CD14-positive monocyte (primary cell): ENCODE measurements at regions not wholly inside any gene's neighbourhood (a gene's known extent, or its start where the extent isn't known, plus 50 kb on each side); places are given as distances from the start of the nearest gene placed in this dataset.
"Not testable (repeated sequence)": the region's sequence is repeated elsewhere in the genome, so short reads cannot be mapped to it uniquely, and the experiment has no call there.

Experiments used
- DNase-seq, 3 donors: peaks; one replicate each; pipeline ENCODE4 v3.0.0-alpha.2; 2011 to 2022
- H2AFZ ChIP-seq: 2 replicates; pipeline ENCODE4 v1.6.0; 2012; ENCODE audit warnings: mild to moderate bottlenecking, low read depth, low read length, inconsistent platforms; ENCODE audit not compliant: insufficient read depth, poor library complexity, severe bottlenecking
- H3K27ac ChIP-seq, 2 donors: 1 replicate in 1 of 2; 2 replicates in 1 of 2; pipeline ENCODE4 v1.5.1; 2012 to 2013; ENCODE audit warnings: low read length in 2 of 2, control low read depth in 1 of 2, inconsistent platforms in 1 of 2, low read depth in 1 of 2, mild to moderate bottlenecking in 1 of 2
- H3K27me3 ChIP-seq, 2 donors: one replicate each; pipeline versions ENCODE4 v1.6.0 to v1.6.1; 2011 to 2013; ENCODE audit warnings: low read length in 2 of 2; ENCODE audit not compliant: control insufficient read depth in 2 of 2, insufficient read depth in 2 of 2
- H3K36me3 ChIP-seq, 2 donors: replicated peaks in 1 of 2; 1 replicate in 1 of 2; 2 replicates in 1 of 2; pipeline versions ENCODE4 v1.5.1 to v1.6.1; 2012 to 2013; ENCODE audit warnings: low read length in 2 of 2, control low read depth in 1 of 2, inconsistent platforms in 1 of 2, mild to moderate bottlenecking in 1 of 2; ENCODE audit not compliant: insufficient read depth in 2 of 2, control insufficient read depth in 1 of 2
- H3K4me1 ChIP-seq, 2 donors: 1 replicate in 1 of 2; 2 replicates in 1 of 2; pipeline versions ENCODE4 v1.5.1 to v1.6.1; 2012 to 2013; ENCODE audit warnings: low read length in 2 of 2, control low read depth in 1 of 2, inconsistent platforms in 1 of 2, mild to moderate bottlenecking in 1 of 2, moderate library complexity in 1 of 2; ENCODE audit not compliant: insufficient read depth in 2 of 2, control insufficient read depth in 1 of 2
- H3K4me2 ChIP-seq: replicated peaks from 2 replicates; pipeline ENCODE3; 2012; ENCODE audit warnings: low read length, moderate library complexity, mild to moderate bottlenecking; ENCODE audit not compliant: poor library complexity, severe bottlenecking; ENCODE audit errors: extremely low read depth
- H3K4me3 ChIP-seq, 3 experiments: fragments of 200-600 bp in 1 of 3; sonication (generic) in 1 of 3; replicated peaks in 1 of 3; 1 replicate in 2 of 3; 2 replicates in 1 of 3; pipeline ENCODE4 v1.5.1; 2011 to 2013; ENCODE audit warnings: low read length in 3 of 3, mild to moderate bottlenecking in 3 of 3, control low read depth in 2 of 3, low read depth in 2 of 3, inconsistent platforms in 1 of 3, moderate library complexity in 1 of 3
- H3K79me2 ChIP-seq: 2 replicates; pipeline ENCODE4 v1.6.0; 2012; ENCODE audit warnings: mild to moderate bottlenecking, control low read depth, inconsistent platforms, low read length, moderate library complexity; ENCODE audit not compliant: insufficient read depth
- H3K9ac ChIP-seq: 2 replicates; pipeline ENCODE4 v1.6.0; 2017; ENCODE audit warnings: low read length, mild to moderate bottlenecking; ENCODE audit not compliant: insufficient read depth, poor library complexity, severe bottlenecking
- H3K9me3 ChIP-seq, 2 donors: replicated peaks in 1 of 2; 1 replicate in 1 of 2; 2 replicates in 1 of 2; pipeline versions ENCODE4 v1.5.1 to v1.6.1; 2012 to 2013; ENCODE audit warnings: low read length in 2 of 2, control low read depth in 1 of 2; ENCODE audit not compliant: control insufficient read depth in 1 of 2, insufficient read depth in 1 of 2
- H4K20me1 ChIP-seq: 2 replicates; pipeline ENCODE4 v1.6.0; 2012; ENCODE audit warnings: mild to moderate bottlenecking, low read length, control low read depth, moderate library complexity; ENCODE audit not compliant: insufficient read depth
- H3K27ac Mint-ChIP-seq, 7 donors: one replicate each; pipeline ENCODE4 v1.8.0; 2020; ENCODE audit warnings: mild to moderate bottlenecking in 7 of 7, mixed read lengths in 7 of 7, moderate library complexity in 6 of 7, inconsistent platforms in 2 of 7
- H3K27me3 Mint-ChIP-seq, 3 donors: one replicate each; pipeline ENCODE4 v1.8.0; 2021 to 2022; ENCODE audit warnings: low read depth in 3 of 3, mild to moderate bottlenecking in 3 of 3, mixed read lengths in 3 of 3, moderate library complexity in 3 of 3, inconsistent platforms in 1 of 3
- H3K36me3 Mint-ChIP-seq, 2 donors: one replicate each; pipeline ENCODE4 v1.8.0; 2020; ENCODE audit warnings: mixed read lengths in 2 of 2, inconsistent platforms in 1 of 2, mild to moderate bottlenecking in 1 of 2
- H3K4me1 Mint-ChIP-seq: one replicate; pipeline ENCODE4 v1.8.0; 2020; ENCODE audit warnings: mild to moderate bottlenecking, mixed read lengths
- H3K4me3 Mint-ChIP-seq, 2 donors: one replicate each; pipeline ENCODE4 v1.8.0; 2020; ENCODE audit warnings: mild to moderate bottlenecking in 2 of 2, mixed read lengths in 2 of 2, moderate library complexity in 1 of 2
- H3K9me3 Mint-ChIP-seq, 7 donors: one replicate each; pipeline ENCODE4 v1.8.0; 2020 to 2022; ENCODE audit warnings: mixed read lengths in 7 of 7, mild to moderate bottlenecking in 6 of 7, moderate library complexity in 6 of 7, inconsistent platforms in 2 of 7
- CTCF ChIP-seq: fragments of 200-600 bp; IDR thresholded peaks from one replicate; pipeline ENCODE4 v1.8.0; 2022; ENCODE audit warnings: antibody characterized with exemption, mild to moderate bottlenecking
- WGBS: methylation state at CpG from one replicate; pipeline ENCODE4 v1.1.5; 2013; ENCODE audit warnings: missing lambda C conversion rate; ENCODE audit not compliant: insufficient coverage; 5-methylcytosine and 5-hydroxymethylcytosine counted together
- intact Hi-C, 2 donors: fragments of 100-400 bp; cut with micrococcal nuclease; formaldehyde crosslinking; loops; one replicate each; pipeline versions ENCODE4 v1.15.0 to v1.15.1; 2023

GRCh38 chr2:156779416-156780120 is 343.4 kb downstream of the GPD2 start:
- no CpG with 5 or more reads among the region's 2 CpGs for WGBS
- no peak for DNase-seq
- Histone ChIP-seq H3K9ac (no peak overlapping the region), H3K4me1 (no peaks in the 10 kb centered on the region), H3K4me3 (no peak overlapping the region), H3K27me3 (no peaks in the 10 kb centered on the region), H3K27ac (no peak overlapping the region), H3K36me3 (no peaks in the 10 kb centered on the region), H3K9me3 (peaks cover 0 to 6% of the 10 kb centered on the region in 2 donors), H4K20me1 (no peaks in the 10 kb centered on the region), H3K79me2 (no peaks in the 10 kb centered on the region), H3K4me2 (no peak overlapping the region), H2AFZ (no peak overlapping the region)
- no peak for TF ChIP-seq CTCF
- Mint-ChIP-seq H3K4me1 (no peaks in the 10 kb centered on the region), H3K9me3 (peaks cover 3 to 21% (median 7%) of the 10 kb centered on the region in 7 donors), H3K27ac (no peak overlapping the region), H3K36me3 (no peaks in the 10 kb centered on the region), H3K27me3 (peaks cover 0 to 1% (median 0%) of the 10 kb centered on the region in 3 donors), H3K4me3 (no peak overlapping the region)
- intact Hi-C loops = no loop called here

- H3K4me1 ChIP-seq, intact Hi-C loops: not testable (repeated sequence)
- 13% methylated on average over 1 of the region's 2 CpGs for WGBS
These were observed 345.5 kb downstream of the GPD2 start for GRCh38 chr2:156781677-156782076.

More at GRCh38 chr2:156781677-156782076, 345.5 kb downstream of the GPD2 start:
- H3K27me3 ChIP-seq, H3K27ac ChIP-seq, H3K79me2 ChIP-seq, H3K36me3 ChIP-seq, H3K4me3 Mint-ChIP-seq, H3K4me1 Mint-ChIP-seq, H3K27ac Mint-ChIP-seq, DNase-seq, H3K36me3 Mint-ChIP-seq, H3K9ac ChIP-seq, H3K4me3 ChIP-seq, H3K27me3 Mint-ChIP-seq, H3K4me2 ChIP-seq, H3K9me3 Mint-ChIP-seq, H3K9me3 ChIP-seq, H2AFZ ChIP-seq, H4K20me1 ChIP-seq: not testable (repeated sequence)
